Left renal pelvis (tissue), 4 donors: ENCODE measurements at regions not wholly inside any gene's neighbourhood (a gene's known extent, or its start where the extent isn't known, plus 50 kb on each side); places are given as distances from the start of the nearest gene placed in this dataset.
"Not testable (repeated sequence)": the region's sequence is repeated elsewhere in the genome, so short reads cannot be mapped to it uniquely, and the experiment has no call there.

ENCODE experiments used
- DNase-seq, 4 donors: peaks; one replicate each; pipeline ENCODE4 v3.0.0-alpha.2; 2013; ENCODE audit warnings: low read depth in 4 of 4, low spot score in 3 of 4

- DNase-seq = not testable (repeated sequence)
These were observed 127.0 kb upstream of the NBPF11 start for GRCh38 chr1:148279002-148279542.

GRCh38 chr1:148277865-148278279 is 125.8 kb upstream of the NBPF11 start:
- not testable (repeated sequence) for DNase-seq

- not testable (repeated sequence) for DNase-seq
These were observed 115.0 kb upstream of the NBPF11 start for GRCh38 chr1:148267066-148267465.

GRCh38 chr1:148264374-148265276 is 112.5 kb upstream of the NBPF11 start:
- DNase-seq = no peak

GRCh38 chr1:148263906-148264255 is 111.8 kb upstream of the NBPF11 start:
- DNase-seq = no peak

- peak; percentile 52 to 73 (median 58) for DNase-seq
These were observed 111.2 kb upstream of the NBPF11 start for GRCh38 chr1:148263128-148263905.

- not testable (repeated sequence) for DNase-seq
These were observed 109.6 kb upstream of the NBPF11 start for GRCh38 chr1:148261684-148262083.

- DNase-seq = not testable (repeated sequence)
These were observed 105.8 kb upstream of the NBPF11 start for GRCh38 chr1:148257886-148258285.

- DNase-seq = not testable (repeated sequence)
These were observed 102.7 kb upstream of the NBPF11 start for GRCh38 chr1:148254611-148255429.

- not testable (repeated sequence) for DNase-seq
These were observed 101.7 kb upstream of the NBPF11 start for GRCh38 chr1:148253808-148254207.

GRCh38 chr1:148248798-148249197 is 96.7 kb upstream of the NBPF11 start:
- DNase-seq = not testable (repeated sequence)

GRCh38 chr1:148246258-148246861 is 94.3 kb upstream of the NBPF11 start:
- DNase-seq = not testable (repeated sequence)

- not testable (repeated sequence) for DNase-seq
These were observed 93.8 kb upstream of the NBPF11 start for GRCh38 chr1:148245843-148246242.

GRCh38 chr1:148245443-148245842 is 93.4 kb upstream of the NBPF11 start:
- not testable (repeated sequence) for DNase-seq

GRCh38 chr1:148233250-148233649 is 81.2 kb upstream of the NBPF11 start:
- not testable (repeated sequence) for DNase-seq

- not testable (repeated sequence) for DNase-seq
These were observed 76.8 kb upstream of the NBPF11 start for GRCh38 chr1:148228846-148229245.

- not testable (repeated sequence) for DNase-seq
These were observed 70.5 kb upstream of the NBPF11 start for GRCh38 chr1:148222399-148223159.

GRCh38 chr1:148221593-148221992 is 69.5 kb upstream of the NBPF11 start:
- DNase-seq = not testable (repeated sequence)

GRCh38 chr1:148219229-148219628 is 67.1 kb upstream of the NBPF11 start:
- DNase-seq = not testable (repeated sequence)
